ENCODE measurements at regions not wholly inside any gene's neighbourhood (a gene's known extent, or its start where the extent isn't known, plus 50 kb on each side); places are given as distances from the start of the nearest gene placed in this dataset.

- TF ChIP-seq, protein P1, sequence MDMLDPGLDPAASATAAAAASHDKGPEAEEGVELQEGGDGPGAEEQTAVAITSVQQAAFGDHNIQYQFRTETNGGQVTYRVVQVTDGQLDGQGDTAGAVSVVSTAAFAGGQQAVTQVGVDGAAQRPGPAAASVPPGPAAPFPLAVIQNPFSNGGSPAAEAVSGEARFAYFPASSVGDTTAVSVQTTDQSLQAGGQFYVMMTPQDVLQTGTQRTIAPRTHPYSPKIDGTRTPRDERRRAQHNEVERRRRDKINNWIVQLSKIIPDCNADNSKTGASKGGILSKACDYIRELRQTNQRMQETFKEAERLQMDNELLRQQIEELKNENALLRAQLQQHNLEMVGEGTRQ (IDR thresholded peaks at IDR 0.05; ENCODE audit: borderline replicate concordance, low read depth, low read length): no peak
- TF ChIP-seq, protein P2, sequence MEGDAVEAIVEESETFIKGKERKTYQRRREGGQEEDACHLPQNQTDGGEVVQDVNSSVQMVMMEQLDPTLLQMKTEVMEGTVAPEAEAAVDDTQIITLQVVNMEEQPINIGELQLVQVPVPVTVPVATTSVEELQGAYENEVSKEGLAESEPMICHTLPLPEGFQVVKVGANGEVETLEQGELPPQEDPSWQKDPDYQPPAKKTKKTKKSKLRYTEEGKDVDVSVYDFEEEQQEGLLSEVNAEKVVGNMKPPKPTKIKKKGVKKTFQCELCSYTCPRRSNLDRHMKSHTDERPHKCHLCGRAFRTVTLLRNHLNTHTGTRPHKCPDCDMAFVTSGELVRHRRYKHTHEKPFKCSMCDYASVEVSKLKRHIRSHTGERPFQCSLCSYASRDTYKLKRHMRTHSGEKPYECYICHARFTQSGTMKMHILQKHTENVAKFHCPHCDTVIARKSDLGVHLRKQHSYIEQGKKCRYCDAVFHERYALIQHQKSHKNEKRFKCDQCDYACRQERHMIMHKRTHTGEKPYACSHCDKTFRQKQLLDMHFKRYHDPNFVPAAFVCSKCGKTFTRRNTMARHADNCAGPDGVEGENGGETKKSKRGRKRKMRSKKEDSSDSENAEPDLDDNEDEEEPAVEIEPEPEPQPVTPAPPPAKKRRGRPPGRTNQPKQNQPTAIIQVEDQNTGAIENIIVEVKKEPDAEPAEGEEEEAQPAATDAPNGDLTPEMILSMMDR (IDR thresholded peaks at IDR 0.05): no peak
- TF ChIP-seq, protein P3, sequence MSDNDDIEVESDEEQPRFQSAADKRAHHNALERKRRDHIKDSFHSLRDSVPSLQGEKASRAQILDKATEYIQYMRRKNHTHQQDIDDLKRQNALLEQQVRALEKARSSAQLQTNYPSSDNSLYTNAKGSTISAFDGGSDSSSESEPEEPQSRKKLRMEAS (IDR thresholded peaks at IDR 0.05; ENCODE audit: low read depth): no peak
- TF ChIP-seq SMC3 (IDR thresholded peaks at IDR 0.05; ENCODE audit: low read depth, low read length) (no peak), YY1 (IDR thresholded peaks at IDR 0.05; ENCODE audit: low read depth) (no peak), RAD21 (IDR thresholded peaks at IDR 0.05; ENCODE audit: low read length) (no peak)
Observed at GRCh38 chr5:54727874-54728587, 210.5 kb downstream of the SNX18 start.

All from SK-N-SH (cell line).